ENCODE measurements at regions not wholly inside any gene's neighbourhood (a gene's known extent, or its start where the extent isn't known, plus 50 kb on each side); places are given as distances from the start of the nearest gene placed in this dataset.

GRCh38 chr17:77618173-77618572 is 340.3 kb upstream of the TNRC6C start:
- no peak overlapping the region for H3K27ac ChIP-seq (ENCODE audit: low read length)
- no peak overlapping the region for H2AFZ ChIP-seq (ENCODE audit: low read depth, low read length)
- H3K9me3 ChIP-seq (ENCODE audit: insufficient read depth, low read length) = no peaks in the 10 kb centered on the region
- H4K20me1 ChIP-seq (ENCODE audit: insufficient read depth, low read length) = no peaks in the 10 kb centered on the region
- no peaks in the 10 kb centered on the region for H3K4me1 ChIP-seq (ENCODE audit: low read length)
- TF ChIP-seq EZH2phosphoT487 (IDR thresholded peaks at IDR 0.05; ENCODE audit: low read depth) (no peak), CTCF (IDR thresholded peaks at IDR 0.05; ENCODE audit: low read depth, low read length) (no peak)
- H3K4me2 ChIP-seq (ENCODE audit: low read length) = no peak overlapping the region
- no peaks in the 10 kb centered on the region for H3K79me2 ChIP-seq (ENCODE audit: low read length)
- no peaks in the 10 kb centered on the region for H3K36me3 ChIP-seq (replicated peaks; ENCODE audit: low read depth, low read length)
- H3K4me3 ChIP-seq (ENCODE audit: low read length) = no peak overlapping the region
- H3K27me3 ChIP-seq (ENCODE audit: low read depth, low read length) = peaks cover 18% of the 10 kb centered on the region; the same call in 1 of the 2 replicates
- no peak overlapping the region for H3K9ac ChIP-seq (ENCODE audit: low read length)

- no peaks in the 10 kb centered on the region for H3K36me3 ChIP-seq (replicated peaks; ENCODE audit: low read depth, low read length)
- H2AFZ ChIP-seq (ENCODE audit: low read depth, low read length) = no peak overlapping the region
- H3K4me2 ChIP-seq (ENCODE audit: low read length) = no peak overlapping the region
- H3K27me3 ChIP-seq (ENCODE audit: low read depth, low read length) = peaks cover 12% of the 10 kb centered on the region; the same call in 1 of the 2 replicates
- no peak overlapping the region for H3K9ac ChIP-seq (ENCODE audit: low read length)
- H3K27ac ChIP-seq (ENCODE audit: low read length) = no peak overlapping the region
- no peaks in the 10 kb centered on the region for H3K4me1 ChIP-seq (ENCODE audit: low read length)
- H3K4me3 ChIP-seq (ENCODE audit: low read length) = no peak overlapping the region
- H3K9me3 ChIP-seq (ENCODE audit: insufficient read depth, low read length) = no peaks in the 10 kb centered on the region
- TF ChIP-seq EZH2phosphoT487 (IDR thresholded peaks at IDR 0.05; ENCODE audit: low read depth) (no peak), CTCF (IDR thresholded peaks at IDR 0.05; ENCODE audit: low read depth, low read length) (no peak)
- no peaks in the 10 kb centered on the region for H3K79me2 ChIP-seq (ENCODE audit: low read length)
- H4K20me1 ChIP-seq (ENCODE audit: insufficient read depth, low read length) = no peaks in the 10 kb centered on the region
Observed at GRCh38 chr17:77618731-77619130, 339.8 kb upstream of the TNRC6C start.

GRCh38 chr17:77619326-77619725 is 339.2 kb upstream of the TNRC6C start:
- H3K9me3 ChIP-seq (ENCODE audit: insufficient read depth, low read length) = no peaks in the 10 kb centered on the region
- TF ChIP-seq CTCF (IDR thresholded peaks at IDR 0.05; ENCODE audit: low read depth, low read length) (no peak), EZH2phosphoT487 (IDR thresholded peaks at IDR 0.05; ENCODE audit: low read depth) (no peak)
- H3K79me2 ChIP-seq (ENCODE audit: low read length) = no peaks in the 10 kb centered on the region
- H3K27me3 ChIP-seq (ENCODE audit: low read depth, low read length) = peaks cover 11% of the 10 kb centered on the region; the same call in 1 of the 2 replicates
- H3K4me3 ChIP-seq (ENCODE audit: low read length) = no peak overlapping the region
- H2AFZ ChIP-seq (ENCODE audit: low read depth, low read length) = no peak overlapping the region
- no peaks in the 10 kb centered on the region for H4K20me1 ChIP-seq (ENCODE audit: insufficient read depth, low read length)
- no peak overlapping the region for H3K27ac ChIP-seq (ENCODE audit: low read length)
- no peaks in the 10 kb centered on the region for H3K4me1 ChIP-seq (ENCODE audit: low read length)
- H3K36me3 ChIP-seq (replicated peaks; ENCODE audit: low read depth, low read length) = no peaks in the 10 kb centered on the region
- no peak overlapping the region for H3K9ac ChIP-seq (ENCODE audit: low read length)
- no peak overlapping the region for H3K4me2 ChIP-seq (ENCODE audit: low read length)

DNA sequence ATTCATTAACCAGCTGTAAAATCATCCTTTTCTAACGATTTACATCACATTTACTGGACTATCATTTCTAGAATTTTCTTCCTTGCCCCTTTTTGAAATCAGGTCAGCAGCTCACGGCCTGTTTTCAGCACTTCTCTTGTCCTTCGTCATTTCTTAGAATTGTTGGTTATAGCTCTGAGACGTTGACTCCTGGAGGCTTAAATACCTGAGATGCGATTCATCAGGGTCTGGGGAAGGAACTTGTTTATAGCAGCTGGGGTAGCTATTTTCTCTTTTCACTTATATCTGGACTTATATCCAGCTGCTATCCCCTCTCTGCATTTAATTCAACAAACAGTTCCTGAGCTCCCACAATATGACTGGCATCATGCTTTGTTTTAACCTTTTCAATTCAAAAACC is 338.7 kb upstream of the TNRC6C start:
- H3K4me2 ChIP-seq (ENCODE audit: low read length) = no peak overlapping the region
- H3K36me3 ChIP-seq (replicated peaks; ENCODE audit: low read depth, low read length) = no peaks in the 10 kb centered on the region
- no peaks in the 10 kb centered on the region for H4K20me1 ChIP-seq (ENCODE audit: insufficient read depth, low read length)
- H3K27me3 ChIP-seq (ENCODE audit: low read depth, low read length) = peaks cover 11% of the 10 kb centered on the region; the same call in 1 of the 2 replicates
- no peak overlapping the region for H2AFZ ChIP-seq (ENCODE audit: low read depth, low read length)
- H3K27ac ChIP-seq (ENCODE audit: low read length) = no peak overlapping the region
- no peaks in the 10 kb centered on the region for H3K79me2 ChIP-seq (ENCODE audit: low read length)
- H3K9me3 ChIP-seq (ENCODE audit: insufficient read depth, low read length) = no peaks in the 10 kb centered on the region
- TF ChIP-seq CTCF (IDR thresholded peaks at IDR 0.05; ENCODE audit: low read depth, low read length) (no peak), EZH2phosphoT487 (IDR thresholded peaks at IDR 0.05; ENCODE audit: low read depth) (no peak)
- H3K4me1 ChIP-seq (ENCODE audit: low read length) = no peaks in the 10 kb centered on the region
- no peak overlapping the region for H3K9ac ChIP-seq (ENCODE audit: low read length)
- no peak overlapping the region for H3K4me3 ChIP-seq (ENCODE audit: low read length)

All from OCI-LY3 (cell line).